NB4 (cell line): ENCODE measurements at regions not wholly inside any gene's neighbourhood (a gene's known extent, or its start where the extent isn't known, plus 50 kb on each side); places are given as distances from the start of the nearest gene placed in this dataset.

ENCODE experiments used
- DNase-seq: peaks from one replicate; pipeline ENCODE4 v3.0.0; 2010; ENCODE audit warnings: low read depth
- H3K4me3 ChIP-seq: one replicate; pipeline ENCODE4 v1.5.1; 2011; ENCODE audit warnings: mild to moderate bottlenecking, low read depth, low read length, moderate library complexity
- MYC ChIP-seq: IDR thresholded peaks from 2 replicates; pipeline ENCODE4 v1.6.1; 2011; ENCODE audit warnings: low read depth, low read length
- POLR2A ChIP-seq: IDR thresholded peaks from 2 replicates; pipeline ENCODE4 v1.6.1; 2011; ENCODE audit warnings: mild to moderate bottlenecking; ENCODE audit not compliant: insufficient read length; ENCODE audit errors: extremely low read depth
- TF ChIP-seq, protein P1 (sequence below): IDR thresholded peaks from one replicate; pipeline ENCODE4 v1.5.1; 2012; ENCODE audit warnings: low read depth, low read length
- TF ChIP-seq, protein P2 (sequence below): IDR thresholded peaks from 2 replicates; pipeline ENCODE4 v1.6.1; 2011; ENCODE audit warnings: low read depth, low read length

DNA sequence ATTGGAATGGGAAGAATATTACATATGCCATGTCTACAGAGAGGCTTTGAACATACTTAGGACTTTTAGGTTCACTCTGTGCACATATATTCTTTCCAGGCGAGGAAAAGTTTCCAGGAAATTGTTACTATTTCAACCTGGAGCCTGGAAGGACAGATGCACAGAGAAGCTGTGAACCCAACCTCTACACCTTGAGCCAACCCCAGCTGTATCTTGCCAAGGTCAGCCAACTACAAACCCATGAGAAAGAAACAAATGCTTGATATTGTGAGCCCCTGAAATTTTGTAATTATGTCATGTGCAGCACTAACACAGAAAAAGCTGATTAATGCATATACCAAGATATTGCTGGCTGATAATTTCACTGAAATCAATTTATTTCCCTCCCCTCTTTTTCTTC, 404.9 kb downstream of the GLRX3 start:
- no peak for DNase-seq
- TF ChIP-seq MYC, result no peak
- TF ChIP-seq POLR2A, result no peak
- TF ChIP-seq, protein P1, sequence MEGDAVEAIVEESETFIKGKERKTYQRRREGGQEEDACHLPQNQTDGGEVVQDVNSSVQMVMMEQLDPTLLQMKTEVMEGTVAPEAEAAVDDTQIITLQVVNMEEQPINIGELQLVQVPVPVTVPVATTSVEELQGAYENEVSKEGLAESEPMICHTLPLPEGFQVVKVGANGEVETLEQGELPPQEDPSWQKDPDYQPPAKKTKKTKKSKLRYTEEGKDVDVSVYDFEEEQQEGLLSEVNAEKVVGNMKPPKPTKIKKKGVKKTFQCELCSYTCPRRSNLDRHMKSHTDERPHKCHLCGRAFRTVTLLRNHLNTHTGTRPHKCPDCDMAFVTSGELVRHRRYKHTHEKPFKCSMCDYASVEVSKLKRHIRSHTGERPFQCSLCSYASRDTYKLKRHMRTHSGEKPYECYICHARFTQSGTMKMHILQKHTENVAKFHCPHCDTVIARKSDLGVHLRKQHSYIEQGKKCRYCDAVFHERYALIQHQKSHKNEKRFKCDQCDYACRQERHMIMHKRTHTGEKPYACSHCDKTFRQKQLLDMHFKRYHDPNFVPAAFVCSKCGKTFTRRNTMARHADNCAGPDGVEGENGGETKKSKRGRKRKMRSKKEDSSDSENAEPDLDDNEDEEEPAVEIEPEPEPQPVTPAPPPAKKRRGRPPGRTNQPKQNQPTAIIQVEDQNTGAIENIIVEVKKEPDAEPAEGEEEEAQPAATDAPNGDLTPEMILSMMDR, result no peak
- TF ChIP-seq, protein P2, sequence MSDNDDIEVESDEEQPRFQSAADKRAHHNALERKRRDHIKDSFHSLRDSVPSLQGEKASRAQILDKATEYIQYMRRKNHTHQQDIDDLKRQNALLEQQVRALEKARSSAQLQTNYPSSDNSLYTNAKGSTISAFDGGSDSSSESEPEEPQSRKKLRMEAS, result no peak
- H3K4me3 ChIP-seq, result no peak overlapping the region

DNA sequence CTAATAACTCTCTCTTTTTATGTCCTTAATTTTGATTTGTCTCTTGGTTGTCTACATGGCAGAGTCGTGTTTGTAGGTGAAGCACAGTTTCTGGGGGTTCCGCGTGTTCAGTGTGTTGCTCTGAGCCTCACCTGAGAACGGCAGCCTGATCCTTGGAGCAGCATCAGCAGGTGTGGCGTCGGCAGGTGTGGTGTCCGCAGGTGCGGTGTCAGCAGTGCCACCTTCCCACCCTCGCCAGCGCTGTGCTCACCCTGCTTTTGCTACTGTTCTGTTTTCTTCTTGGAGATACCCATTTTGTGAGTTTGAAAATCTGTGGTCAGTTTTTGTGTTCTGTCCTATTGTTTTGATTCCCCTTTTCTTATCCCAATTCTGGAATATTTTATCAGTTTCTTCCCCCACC, 406.6 kb downstream of the GLRX3 start:
- no peak overlapping the region for H3K4me3 ChIP-seq
- DNase-seq, result no peak
- TF ChIP-seq POLR2A (no peak), MYC (no peak)
- TF ChIP-seq, protein P1, result no peak
- TF ChIP-seq, protein P2, result no peak

DNA sequence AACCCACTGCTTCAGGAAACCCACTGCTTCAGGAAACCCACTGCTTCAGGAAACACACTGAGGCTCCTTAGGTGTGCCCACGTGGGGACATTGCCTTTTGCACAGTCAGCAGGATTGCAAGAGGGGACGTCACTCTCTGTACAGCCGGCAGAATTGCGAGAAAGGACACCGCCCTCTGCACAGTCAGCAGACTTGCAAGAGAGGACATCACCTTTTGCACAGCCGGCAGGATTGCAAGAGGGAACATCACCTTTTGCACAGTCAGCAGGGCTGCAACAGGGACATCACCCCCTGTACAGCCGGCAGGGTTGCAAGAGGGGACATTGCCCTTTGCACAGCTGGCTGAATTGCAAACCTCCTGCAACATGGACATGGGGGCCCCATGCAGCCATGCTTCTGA, 407.6 kb downstream of the GLRX3 start:
- H3K4me3 ChIP-seq, result no peak overlapping the region
- DNase-seq, result no peak
- TF ChIP-seq POLR2A, result no peak
- TF ChIP-seq, protein P2, result no peak
- no peak for TF ChIP-seq MYC
- TF ChIP-seq, protein P1, result no peak

DNA sequence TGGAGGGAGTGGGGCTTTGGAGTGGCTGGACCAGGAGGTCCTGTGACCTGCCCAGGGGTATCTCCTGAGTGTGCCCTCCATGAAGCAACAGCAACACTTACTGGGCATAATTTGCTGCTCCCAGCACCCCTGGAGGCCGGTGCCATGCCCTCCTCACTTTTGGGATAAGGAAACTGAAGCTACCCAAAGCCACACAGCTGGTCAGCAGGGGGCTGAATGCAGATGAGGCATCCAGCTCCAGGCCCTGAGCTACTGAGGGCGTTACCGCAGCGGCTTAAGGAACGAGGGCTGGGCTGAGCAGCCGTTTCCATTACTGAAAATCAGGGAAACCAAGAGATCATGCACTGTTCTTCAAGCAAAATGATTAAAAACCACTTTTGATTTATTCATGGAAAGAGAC, 408.9 kb downstream of the GLRX3 start:
- no peak for TF ChIP-seq POLR2A
- TF ChIP-seq, protein P2, result no peak
- no peak for TF ChIP-seq MYC
- TF ChIP-seq, protein P1, result no peak
- H3K4me3 ChIP-seq, result no peak overlapping the region
- no peak for DNase-seq

DNA sequence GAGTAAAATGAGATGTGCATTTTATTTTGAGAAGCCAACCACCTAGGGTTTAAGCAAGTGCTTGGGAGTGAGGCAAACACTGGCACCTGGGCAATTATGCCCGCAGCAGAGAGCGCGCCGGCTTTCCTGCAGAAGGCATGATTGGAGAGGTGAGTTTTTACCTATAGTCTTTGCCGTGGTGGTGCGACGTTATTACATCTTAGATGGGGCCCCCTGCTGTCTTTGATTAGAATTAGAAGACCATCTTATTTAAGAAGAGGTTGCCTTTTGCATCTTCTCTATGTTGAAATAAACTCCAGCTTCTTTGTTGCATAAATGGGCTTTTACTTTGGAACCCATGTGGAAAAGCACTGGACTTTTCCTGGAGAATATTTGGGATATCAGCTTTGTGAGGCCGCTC, 409.5 kb downstream of the GLRX3 start:
- no peak overlapping the region for H3K4me3 ChIP-seq
- no peak for DNase-seq
- TF ChIP-seq MYC, result no peak
- TF ChIP-seq, protein P1, result no peak
- TF ChIP-seq, protein P2, result no peak
- TF ChIP-seq POLR2A, result no peak

DNA sequence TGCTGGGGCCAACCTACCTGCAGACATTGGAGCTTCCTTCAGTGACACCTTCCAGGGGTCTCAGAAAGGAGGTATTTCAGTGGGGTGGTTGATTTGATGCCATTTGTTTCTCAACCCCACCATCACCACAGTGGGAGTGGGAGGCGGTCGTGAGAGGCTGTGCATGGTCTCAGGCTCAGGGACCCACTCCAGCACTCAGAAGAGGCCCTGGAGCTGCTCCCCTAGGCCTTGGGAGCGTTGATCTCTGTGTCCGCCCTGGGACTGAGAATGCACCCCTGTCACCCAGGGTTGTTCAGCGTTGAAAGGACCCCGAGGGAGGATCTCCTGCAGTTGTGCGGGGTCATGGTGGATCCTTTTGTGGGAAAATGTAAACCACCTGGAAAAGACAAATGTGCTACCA, 410.6 kb downstream of the GLRX3 start:
- DNase-seq, result no peak
- TF ChIP-seq, protein P2, result no peak
- TF ChIP-seq MYC (no peak), POLR2A (no peak)
- TF ChIP-seq, protein P1, result no peak
- no peak overlapping the region for H3K4me3 ChIP-seq
